CD4-positive, alpha-beta T cell treated with Interleukin-21 for 1 hour (primary cell): ENCODE measurements at regions not wholly inside any gene's neighbourhood (a gene's known extent, or its start where the extent isn't known, plus 50 kb on each side); places are given as distances from the start of the nearest gene placed in this dataset.

Experiments
- DNase-seq: peaks from one replicate; pipeline ENCODE4 v3.0.0-alpha.2; 2020

DNA sequence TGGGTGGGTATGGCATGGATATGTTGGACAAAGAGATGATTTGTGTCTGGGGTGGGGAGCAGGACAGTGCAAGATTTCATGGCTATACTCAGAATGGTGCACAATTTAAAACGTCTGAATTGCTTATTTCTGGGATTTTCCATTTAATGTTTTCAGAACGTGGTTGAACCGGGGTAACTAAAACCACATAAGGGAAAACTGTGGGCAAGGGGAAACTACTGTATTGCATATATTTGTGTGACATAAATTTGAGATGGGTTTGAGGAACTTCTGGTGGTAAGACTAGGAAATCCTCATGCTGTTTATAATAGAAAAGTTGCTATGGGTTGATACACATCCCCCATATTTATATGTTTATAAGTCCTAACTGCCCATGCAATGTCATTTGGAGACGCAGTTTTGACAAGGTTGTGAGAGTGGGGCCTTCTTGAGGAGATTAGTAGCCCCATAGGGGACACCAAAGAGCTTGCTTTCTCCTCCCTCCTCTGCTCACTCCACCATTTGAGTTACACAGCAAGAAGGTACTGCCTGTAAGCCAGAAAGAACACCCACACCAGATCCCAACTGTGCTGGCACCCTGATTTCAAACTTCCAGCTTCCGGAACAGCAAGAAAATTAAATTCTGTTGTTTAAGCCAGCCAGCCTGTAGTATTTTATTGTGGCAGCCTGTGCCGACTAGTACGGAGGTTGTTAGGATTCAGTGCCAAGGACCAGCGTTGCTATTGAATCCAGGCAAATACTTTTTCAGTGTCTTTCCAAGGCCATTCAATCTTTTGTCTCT, 2118.9 kb downstream of the MAT2B start:
- no peak for DNase-seq

DNA sequence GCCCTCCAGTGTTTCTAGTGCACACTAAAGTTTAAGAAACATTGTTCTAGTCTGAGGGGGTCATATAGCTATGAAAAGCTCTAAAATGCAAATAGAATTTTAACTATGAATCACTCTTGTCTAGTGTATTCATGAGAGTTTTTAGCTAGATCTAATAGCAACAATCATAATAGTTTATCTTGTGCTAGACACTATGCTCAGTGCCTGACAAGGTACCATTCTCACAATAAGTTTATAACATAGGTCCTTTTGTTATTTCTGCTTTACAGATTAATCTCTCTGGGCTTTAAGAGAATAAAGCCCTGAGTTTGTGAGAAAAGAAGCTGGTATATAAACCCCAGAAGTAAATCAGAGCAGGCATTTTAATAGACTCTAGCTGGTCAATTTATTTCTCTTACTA, 2120.7 kb downstream of the MAT2B start:
- DNase-seq, result no peak

DNA sequence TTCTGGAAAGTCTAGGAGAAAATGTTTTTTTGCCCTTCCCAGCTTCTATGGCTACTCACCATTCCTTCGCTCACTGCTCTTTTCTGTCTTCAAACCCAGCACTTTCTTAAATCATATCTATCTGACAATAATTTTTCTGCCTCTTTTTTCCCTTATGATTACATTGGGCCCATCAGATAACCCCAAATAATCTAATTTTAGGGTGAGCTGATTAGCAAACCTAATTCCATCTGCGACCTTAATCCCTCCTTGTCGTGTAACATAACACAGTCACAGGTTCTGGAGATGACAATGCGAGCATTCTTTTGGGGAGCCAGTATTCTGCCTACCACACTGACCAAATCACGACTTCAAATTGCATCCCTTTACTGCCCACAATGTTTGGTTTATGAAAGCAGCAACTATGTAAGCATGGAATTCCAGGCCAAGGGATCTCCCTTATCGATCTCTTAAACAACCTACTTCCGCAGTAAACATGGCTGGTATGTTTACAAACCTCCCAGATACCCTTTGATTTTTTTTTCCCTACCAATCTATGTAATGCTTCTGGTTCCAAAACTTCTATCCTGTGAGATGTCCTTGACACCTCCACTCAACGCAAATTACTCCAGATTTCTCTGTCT, 2122.2 kb downstream of the MAT2B start:
- no peak for DNase-seq

DNA sequence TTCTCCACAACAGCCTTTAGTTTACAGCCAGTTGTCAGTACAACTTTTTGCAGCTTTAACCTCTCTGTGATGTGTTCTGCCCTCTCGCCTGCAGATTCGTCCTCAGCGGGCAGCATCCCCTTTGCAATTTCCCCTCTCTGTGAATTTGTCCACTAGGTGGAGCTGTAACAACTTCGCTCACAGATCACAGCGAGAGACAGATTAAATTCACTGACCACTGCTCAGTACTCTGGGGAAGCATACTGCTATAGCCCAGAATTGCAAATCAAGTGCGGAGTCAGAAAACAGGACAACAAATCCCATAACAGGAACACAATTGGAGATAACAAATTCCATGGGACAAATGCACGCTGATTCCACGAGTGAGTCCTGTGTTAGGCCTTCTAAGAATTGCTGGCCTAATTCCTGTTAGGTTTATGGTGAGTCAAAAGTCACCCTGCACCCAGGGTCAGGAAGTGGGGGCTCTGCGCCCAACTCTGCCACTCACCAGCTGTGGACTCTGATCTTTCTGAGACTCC, 2124.9 kb downstream of the MAT2B start:
- DNase-seq, result no peak

DNA sequence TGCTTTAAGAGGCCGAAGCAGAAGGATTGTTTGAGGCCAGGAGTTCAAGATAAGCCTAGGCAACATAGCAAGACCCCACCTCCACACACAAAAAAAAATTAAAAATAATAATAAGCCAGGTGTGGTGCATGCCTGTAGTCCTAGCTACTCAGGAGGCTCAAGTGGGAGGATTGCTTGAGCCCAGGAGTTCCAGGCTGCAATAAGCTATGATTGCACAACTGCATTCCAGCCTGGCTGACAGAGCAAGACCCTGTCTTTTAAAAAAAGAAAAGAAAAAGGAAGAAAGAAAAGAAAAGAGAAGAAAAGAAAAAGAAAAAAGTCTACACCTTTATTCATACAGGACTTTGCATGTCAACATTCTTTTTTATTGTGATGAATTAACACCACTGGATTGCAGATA, 2125.8 kb downstream of the MAT2B start:
- DNase-seq, result no peak

DNA sequence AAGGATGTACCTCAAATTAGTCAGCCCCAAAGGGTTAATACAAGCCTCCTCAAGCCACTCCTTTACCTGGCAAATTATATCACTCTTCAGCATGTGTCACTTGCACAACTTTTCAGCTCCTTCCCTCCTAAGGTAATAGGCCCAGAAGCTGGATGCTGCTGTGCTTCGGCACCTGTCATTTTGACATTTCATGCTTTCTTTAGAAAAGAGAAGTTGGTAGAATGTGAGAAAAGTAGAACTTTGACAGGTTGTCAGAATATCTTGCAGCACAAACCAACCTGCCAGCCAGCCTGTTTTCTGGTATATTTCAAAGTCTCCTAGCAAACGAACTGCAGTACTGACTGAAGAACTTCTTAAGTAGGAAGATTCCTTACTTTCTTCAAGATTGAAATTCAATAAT, 2136.9 kb downstream of the MAT2B start:
- no peak for DNase-seq

DNA sequence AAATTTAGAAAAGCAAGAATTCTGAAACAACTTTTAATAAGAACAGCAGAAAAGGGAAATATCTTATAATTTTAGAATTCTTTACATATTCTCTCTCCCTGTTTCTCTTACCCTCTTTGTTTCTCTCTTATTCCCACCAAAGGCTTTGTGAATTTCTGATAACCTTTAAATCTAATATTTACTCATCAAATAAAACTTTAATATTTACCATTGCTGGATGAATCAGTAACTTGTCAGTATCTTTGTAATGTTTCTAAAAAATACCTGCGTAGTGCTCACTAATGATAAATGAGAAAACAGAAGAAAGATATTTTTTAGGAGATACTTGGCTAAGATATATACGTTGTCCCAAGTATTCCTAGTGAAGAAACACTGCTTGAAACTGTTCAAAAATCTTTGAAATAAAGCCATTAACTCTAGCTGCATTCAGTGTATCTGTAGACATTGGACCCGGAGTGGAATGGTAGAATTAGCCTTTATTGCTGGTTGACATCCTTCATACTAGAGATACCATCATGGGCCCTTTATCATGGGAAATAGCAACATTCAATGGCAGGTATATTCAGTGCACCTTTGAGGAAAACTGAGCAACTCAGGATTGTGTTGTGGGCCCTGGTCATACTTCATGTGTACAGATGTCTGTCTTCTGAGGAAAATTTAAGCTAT, 2160.4 kb downstream of the MAT2B start:
- no peak for DNase-seq

DNA sequence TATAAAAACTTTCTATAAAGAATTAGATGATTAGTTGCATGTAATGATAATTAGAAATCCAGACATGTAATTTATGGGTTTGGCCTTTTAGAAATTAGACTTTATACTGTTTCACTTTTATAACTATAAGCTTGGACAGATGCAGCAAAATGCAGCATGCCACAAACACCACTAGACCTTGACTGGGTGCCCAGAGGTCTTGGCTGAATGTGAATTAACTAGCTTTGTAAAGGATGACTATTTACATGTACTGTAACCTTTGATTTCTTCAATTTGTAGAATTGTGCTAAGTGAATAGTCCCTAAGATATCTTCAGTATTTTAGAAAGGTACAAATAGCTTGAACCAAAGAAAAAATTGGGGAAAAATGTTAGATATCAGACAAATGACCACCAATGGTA, 2168.1 kb downstream of the MAT2B start:
- no peak for DNase-seq

DNA sequence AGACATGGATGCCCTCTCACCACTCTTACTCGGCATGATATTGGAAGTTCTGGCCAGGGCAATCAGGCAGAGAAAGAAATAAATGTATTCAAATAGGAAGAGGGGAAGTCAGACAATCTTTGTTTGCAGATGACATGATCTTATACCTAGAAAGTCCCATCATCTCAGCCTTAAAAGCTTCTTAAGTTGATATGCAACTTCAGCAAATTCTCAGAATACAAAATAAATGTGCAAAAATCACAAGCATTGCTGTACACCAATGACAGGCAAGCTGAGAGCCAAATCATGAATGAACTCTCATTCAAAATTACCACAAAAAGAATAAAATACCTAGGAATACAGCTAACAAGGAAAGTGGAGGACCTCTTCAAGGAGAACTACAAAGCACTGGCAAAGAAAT, 2190.4 kb downstream of the MAT2B start:
- no peak for DNase-seq

DNA sequence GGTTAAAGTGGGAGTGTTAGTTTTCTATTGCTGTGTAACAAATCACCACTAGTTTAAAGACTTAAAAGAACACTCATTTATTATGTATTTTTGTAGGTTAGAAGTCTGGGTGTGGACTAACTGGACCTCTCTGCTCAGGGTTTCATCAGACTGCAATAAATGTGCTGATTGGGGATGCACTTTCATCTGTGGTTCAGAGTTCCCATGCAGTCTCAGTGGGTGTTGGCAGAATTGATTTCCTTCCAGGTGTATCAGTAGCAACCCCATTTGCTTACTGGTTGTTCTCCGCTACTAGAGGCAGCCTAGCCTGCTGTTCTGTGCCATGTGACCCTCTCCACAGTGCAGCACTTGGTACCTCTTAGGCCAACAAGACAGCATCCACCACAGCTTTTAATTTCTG, 2200.5 kb downstream of the MAT2B start:
- no peak for DNase-seq

DNA sequence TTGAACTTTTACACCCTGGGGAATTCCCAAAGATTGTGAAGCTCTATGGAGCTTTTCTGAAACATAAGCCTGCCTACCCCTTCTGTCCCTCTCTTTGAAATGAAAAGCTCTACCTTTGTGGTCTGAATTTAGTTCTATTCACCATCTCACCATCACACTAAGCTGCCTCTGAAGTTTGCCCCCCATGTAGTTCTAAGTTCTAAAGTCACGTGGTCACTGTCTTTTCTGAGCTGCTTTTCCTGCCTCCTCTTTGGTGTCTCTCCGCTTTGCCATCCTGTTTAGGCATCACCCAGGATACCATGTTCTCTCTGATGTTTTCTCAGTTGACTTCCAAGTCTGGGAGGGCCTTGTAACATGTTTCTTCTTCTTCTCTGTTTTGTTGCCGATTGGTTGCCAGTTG, 2206.6 kb downstream of the MAT2B start:
- DNase-seq, result no peak

DNA sequence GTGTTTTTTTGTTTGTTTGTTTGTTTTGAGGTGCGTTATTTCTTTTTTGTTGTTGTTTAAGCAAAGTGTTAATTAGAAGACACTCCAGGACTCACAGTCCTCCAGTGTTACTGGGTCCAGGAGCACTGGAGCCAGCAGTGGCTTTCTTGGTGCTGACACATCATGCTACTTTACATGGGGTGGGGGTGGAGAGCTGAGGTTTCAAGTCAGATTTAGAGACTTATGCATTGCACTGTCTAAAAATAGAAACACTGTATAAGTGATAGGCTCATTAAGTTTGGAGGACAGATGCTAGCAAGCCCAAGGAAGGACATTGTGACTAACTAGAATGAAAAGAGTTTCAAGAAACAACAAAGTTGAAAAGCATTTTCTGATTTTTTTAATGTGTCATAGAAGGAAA, 2209.2 kb downstream of the MAT2B start:
- no peak for DNase-seq

DNA sequence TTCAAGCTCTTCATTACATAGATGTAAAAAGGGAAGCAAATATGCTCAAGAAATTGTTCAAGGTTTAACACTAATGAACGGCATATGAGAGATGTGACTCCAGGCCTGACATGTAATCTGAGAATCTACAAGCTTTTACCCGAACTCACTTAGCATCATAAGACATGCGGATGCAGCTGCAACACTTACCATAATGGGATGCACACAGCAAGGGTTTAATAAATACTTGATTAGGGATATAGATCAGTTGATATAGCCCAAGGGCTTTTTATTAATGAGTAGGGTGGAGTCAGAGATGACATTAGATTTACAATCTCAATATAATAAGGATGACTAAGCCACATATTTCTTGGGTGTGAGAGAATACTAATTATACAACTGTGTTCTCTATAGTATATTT, 2215.5 kb downstream of the MAT2B start:
- no peak for DNase-seq

DNA sequence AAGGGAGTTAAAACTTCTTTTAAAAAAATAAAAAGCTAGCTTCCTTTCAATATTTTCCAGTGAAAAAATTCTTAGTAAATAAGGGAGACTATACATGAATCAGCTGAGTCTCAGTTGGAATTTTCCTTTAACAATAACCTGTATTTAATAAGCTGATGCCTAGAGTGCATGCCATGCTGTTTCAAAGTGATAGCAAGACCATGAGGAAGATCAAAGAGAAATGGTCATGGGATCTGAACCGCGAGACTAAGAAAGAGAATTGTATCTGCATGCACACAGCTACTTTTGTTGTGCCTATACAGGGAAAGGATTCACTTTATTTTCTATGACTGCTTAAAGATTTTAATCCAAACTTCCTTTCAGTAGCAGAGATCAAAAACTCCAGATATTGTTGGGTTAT, 2217.0 kb downstream of the MAT2B start:
- DNase-seq, result no peak

DNA sequence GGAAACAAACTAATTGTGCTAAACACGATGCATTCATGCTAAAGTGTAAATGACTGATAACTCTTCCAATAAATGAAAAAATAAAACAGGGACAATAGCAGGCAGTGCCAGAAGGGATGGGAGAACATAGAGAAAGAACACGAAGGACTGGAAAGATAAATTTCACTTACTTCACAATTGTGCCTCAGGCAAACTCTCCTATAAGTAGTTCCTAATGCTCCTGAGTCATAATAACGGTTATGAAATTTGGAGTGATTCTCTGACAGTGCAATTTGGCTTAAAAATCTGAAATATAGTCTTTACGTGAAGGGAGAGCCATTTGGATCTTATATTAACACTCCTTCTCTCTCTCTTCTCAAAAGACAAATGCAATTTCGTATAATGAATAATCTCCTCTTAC, 2218.5 kb downstream of the MAT2B start:
- DNase-seq, result no peak

DNA sequence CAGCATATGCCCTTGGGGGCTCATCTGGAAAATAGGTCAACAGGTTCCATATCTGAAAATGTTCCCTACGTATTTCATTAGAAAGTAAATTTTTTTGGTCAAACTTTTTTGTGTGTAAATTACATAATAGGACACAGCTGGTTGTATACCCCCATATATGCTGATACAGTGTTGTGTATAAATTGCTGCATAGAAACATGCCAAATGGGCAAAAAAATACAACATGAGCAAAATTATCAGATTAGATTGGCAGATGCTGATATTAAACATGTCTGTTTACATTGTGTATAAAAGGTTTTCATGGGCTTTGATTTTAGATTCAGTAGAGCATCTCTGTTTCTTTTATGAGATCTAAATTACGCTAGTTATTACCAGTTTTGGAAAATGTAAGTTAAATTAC, 2223.0 kb downstream of the MAT2B start:
- no peak for DNase-seq

DNA sequence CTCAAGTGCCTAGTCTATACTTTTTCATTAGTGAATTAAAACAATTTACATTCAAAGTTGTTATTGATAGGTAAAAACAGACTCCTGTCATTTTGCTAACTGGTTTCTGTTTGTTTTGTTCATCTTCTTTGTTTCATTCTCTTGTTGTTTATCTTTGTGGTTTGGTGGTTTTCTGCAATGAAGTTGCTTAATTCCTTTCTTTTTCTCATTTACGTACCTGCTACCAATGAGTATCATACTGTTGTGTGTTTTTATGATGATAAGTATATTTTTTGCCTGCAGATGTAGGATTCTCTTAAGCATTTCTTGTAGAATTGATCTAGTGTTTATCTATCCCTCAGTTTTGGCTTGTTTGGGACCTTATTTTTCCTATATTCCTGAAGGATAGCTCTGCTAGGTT, 2230.0 kb downstream of the MAT2B start:
- no peak for DNase-seq

DNA sequence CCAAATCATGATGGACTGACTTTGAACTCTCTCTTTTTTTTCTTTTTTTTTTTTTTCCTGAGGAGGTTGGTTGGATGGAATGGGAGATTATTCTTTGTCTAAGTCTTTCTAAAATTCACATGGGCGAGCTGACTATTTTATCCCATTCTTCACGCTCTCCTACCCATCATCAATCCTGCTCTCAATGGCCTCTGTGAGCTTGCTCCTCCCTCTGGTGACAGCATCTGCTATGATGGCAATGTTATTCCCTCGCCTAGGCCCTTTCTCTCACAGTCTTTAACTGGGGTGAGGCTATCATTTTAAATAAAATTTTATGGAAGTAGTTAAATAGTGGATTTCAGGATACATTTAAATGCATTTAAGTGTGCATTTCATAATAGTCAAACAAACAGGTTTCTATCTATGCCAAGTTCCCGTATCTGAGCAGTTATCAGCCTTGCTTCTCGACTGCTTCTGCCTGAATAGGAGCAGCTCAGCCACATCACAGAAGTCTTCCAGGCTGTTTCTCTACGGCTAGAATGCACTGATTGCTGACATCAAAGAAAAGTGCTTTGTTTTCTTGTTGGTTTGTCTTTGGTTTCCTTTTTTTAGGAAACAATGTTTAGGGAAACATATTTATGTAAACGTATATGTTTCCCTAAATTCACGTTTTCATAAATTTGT, 2233.8 kb downstream of the MAT2B start:
- no peak for DNase-seq

DNA sequence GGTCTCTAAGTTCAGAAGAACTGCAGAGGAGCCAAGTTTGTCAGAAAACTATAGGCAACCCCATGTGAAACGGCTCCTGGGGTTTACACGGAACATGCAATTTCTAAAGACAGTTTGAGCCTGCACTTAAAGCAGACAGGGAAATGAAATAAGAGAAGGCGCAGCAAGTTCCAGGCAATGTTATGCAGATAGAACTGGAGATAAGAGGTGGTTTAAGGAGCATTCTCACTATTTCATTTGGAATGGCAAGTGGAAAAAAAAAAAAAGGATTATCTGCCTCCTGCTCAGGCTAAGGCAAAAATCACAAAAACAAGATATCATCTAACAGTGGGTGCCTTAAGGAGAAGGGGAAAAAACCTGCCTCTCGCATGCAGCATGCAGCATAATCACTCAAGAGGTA, 2252.4 kb downstream of the MAT2B start:
- DNase-seq, result no peak

DNA sequence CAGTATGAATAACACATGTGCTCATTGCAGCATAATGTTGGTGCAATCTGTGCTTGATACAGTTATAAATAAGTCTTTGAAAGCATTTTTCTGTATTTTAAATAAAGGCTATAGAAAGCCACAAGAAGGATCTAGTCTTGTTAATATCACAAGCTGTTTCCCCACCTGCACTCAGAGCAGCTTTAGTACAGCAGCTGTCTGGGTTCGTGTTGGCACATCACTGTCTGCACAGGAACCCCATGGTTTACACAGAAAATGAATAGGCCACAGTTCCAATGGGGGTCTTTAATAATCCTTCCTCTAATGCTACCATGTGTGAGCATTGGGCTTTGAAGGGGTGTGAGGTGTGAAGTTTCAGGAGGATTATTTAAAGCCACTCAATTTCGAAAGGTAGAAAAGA, 2269.7 kb downstream of the MAT2B start:
- DNase-seq, result no peak

DNA sequence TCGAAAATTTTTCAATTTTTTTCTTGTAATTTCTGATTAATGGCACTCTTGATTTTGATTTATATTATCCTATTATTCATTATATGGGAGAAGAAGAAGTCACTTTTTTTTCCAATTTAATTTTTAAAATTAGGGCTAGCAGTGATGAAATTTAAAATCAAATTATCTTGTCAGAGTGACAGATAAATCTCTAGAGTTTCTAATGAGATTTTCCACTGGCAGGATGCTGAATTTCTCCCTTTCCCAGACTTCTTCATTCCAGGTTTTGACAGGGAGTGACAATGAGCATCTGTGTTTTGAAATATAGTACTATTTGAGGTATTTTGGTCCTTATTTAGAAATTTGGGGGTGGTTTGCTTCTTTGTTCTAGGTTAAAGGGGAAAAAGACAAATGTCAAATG, 2274.1 kb downstream of the MAT2B start:
- DNase-seq, result no peak

DNA sequence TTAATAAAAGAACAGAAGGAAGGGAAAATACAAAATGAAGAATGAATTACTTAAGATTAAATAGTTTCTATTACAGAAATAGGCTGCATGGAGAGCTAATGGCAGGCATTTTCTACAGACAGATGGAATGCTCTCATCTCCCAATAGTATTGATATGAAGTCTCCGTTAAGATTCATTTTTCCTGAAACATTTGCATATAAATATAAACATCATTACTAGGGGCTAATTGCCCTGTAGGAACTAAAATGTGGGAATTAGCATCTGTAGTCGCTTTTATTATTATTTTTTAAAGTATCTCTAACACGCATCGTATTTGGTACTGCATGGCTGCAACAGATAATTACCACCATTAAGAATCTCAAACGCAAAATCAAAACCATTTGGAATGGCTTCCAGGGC, 2275.5 kb downstream of the MAT2B start:
- DNase-seq, result no peak

DNA sequence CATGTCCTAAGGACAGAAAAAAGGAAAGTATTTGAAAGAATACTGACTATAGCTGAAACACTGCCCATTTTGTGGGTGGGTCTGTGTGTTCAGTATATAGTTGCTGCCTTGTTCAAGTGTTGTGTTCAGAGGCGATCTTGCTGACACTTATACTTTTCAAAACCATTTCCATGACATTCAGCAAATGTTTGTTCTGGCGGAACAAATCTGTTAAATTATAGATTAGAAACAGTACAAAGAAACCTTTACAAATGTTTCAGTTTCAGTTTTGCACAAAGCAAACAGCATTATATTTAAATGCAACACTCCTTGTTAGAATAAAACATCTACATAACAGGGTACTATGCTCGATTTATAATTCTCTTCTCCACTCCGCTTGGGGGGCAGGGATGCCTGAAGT, 2276.3 kb downstream of the MAT2B start:
- DNase-seq, result no peak

DNA sequence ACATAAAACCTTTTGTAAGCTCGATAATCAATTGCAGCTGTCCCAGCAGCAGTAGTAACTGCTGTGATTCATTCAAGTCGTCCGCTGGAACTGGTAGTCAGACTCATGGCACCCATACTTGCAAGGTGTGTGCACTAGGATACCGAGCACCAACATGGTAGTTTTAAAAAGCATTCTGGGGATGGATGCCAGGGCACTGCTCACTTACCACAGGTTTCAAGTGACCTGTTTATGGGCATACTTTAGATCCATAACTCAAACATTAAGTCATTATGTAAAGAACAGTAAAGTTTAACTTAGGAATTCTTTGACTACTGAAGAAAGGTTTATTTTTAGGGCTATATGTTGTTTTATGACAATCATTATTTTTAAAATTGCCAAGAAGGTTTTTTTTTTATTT, 2277.6 kb downstream of the MAT2B start:
- DNase-seq, result no peak
